H1 (cell line): ENCODE measurements at regions not wholly inside any gene's neighbourhood (a gene's known extent, or its start where the extent isn't known, plus 50 kb on each side); places are given as distances from the start of the nearest gene placed in this dataset.

Experiments
- CTCF ChIA-PET: fragments of 300-600 bp; sonication (Branson Sonifier 250); formaldehyde crosslinking; loops from one replicate; lab custom pipeline; 2021; ENCODE audit not compliant: partially characterized antibody; lab: Charles Lee
- POLR2A ChIA-PET: fragments of 300-600 bp; sonication (Branson Sonifier 250); formaldehyde crosslinking; loops from one replicate; lab custom pipeline; 2021; ENCODE audit warnings: inconsistent platforms; ENCODE audit not compliant: partially characterized antibody; lab: Charles Lee
- DNase-seq, 2 experiments: peaks; one replicate each; pipeline versions ENCODE4 v3.0.0 to v3.0.0-alpha.2; 2010 to 2022; ENCODE audit warnings: low spot score in 2 of 2, low read depth in 1 of 2, mixed read lengths in 1 of 2
- FAIRE-seq: peaks from 2 replicates; lab custom pipeline; 2011; peaks lifted over from hg19 to GRCh38; lab: Jason Lieb, UNC
- H2AFZ ChIP-seq: 2 replicates; pipeline ENCODE4 v1.8.1; 2012; ENCODE audit warnings: low read length, inconsistent platforms
- H2AK5ac ChIP-seq: 2 replicates; pipeline ENCODE4 v1.6.1; 2013; ENCODE audit warnings: low read depth, low read length
- H2BK120ac ChIP-seq: replicated peaks from 2 replicates; pipeline ENCODE3; 2013; ENCODE audit warnings: low read depth, low read length, inconsistent platforms
- H2BK12ac ChIP-seq: 2 replicates; pipeline ENCODE4 v1.6.1; 2013; ENCODE audit warnings: low read depth, low read length
- H2BK15ac ChIP-seq: 2 replicates; pipeline ENCODE4 v1.6.1; 2013; ENCODE audit warnings: low read length
- H2BK20ac ChIP-seq: 2 replicates; pipeline ENCODE4 v1.6.1; 2013; ENCODE audit warnings: low read length
- H2BK5ac ChIP-seq: 2 replicates; pipeline ENCODE4 v1.6.1; 2013; ENCODE audit warnings: low read depth, low read length
- H3K14ac ChIP-seq: 2 replicates; pipeline ENCODE4 v1.6.1; 2013; ENCODE audit warnings: inconsistent platforms; ENCODE audit not compliant: insufficient read length
- H3K18ac ChIP-seq: 2 replicates; pipeline ENCODE4 v1.6.1; 2013; ENCODE audit warnings: low read length; ENCODE audit errors: extremely low read depth
- H3K23ac ChIP-seq: 2 replicates; pipeline ENCODE4 v1.6.1; 2013; ENCODE audit warnings: inconsistent platforms; ENCODE audit not compliant: insufficient read length
- H3K23me2 ChIP-seq: 2 replicates; pipeline ENCODE4 v1.6.1; 2013; ENCODE audit warnings: low read depth, low read length
- H3K27ac ChIP-seq: 2 replicates; pipeline ENCODE4 v1.6.1; 2011; ENCODE audit warnings: low read depth, low read length, inconsistent platforms
- H3K27me3 ChIP-seq, 4 experiments: replicated peaks in 1 of 4; 1 replicate in 1 of 4; 2 replicates in 3 of 4; pipeline versions ENCODE4 v1.6.1 to v1.8.1; 2011 to 2013; ENCODE audit warnings: low read length in 3 of 4, mild to moderate bottlenecking in 3 of 4, inconsistent platforms in 2 of 4, mixed read lengths in 2 of 4, moderate library complexity in 1 of 4; ENCODE audit not compliant: control insufficient read depth in 3 of 4, insufficient read depth in 3 of 4; ENCODE audit errors: extremely low read depth in 1 of 4
- H3K36me3 ChIP-seq, 4 experiments: 2 replicates each; pipeline versions ENCODE4 v1.6.1 to v1.8.1; 2011 to 2013; ENCODE audit warnings: mild to moderate bottlenecking in 4 of 4, low read length in 3 of 4, moderate library complexity in 2 of 4, control low read depth in 1 of 4, inconsistent platforms in 1 of 4; ENCODE audit not compliant: insufficient read depth in 4 of 4, control insufficient read depth in 2 of 4
- H3K4ac ChIP-seq: replicated peaks from 2 replicates; pipeline ENCODE3; 2013; ENCODE audit warnings: low read length, low read depth, mixed read lengths, inconsistent platforms; ENCODE audit not compliant: insufficient read length
- H3K4me1 ChIP-seq, 4 experiments: replicated peaks in 1 of 4; 1 replicate in 1 of 4; 2 replicates in 3 of 4; pipeline versions ENCODE4 v1.6.1 to v1.8.1; 2011 to 2013; ENCODE audit warnings: low read length in 3 of 4, inconsistent platforms in 2 of 4, mixed read lengths in 1 of 4; ENCODE audit not compliant: insufficient read depth in 4 of 4, control insufficient read depth in 3 of 4
- H3K4me2 ChIP-seq, 2 experiments: 2 replicates each; pipeline versions ENCODE4 v1.6.1 to v1.8.1; 2011 to 2013; ENCODE audit warnings: low read depth in 2 of 2, low read length in 2 of 2, control low read depth in 1 of 2, inconsistent platforms in 1 of 2, mild to moderate bottlenecking in 1 of 2; ENCODE audit not compliant: insufficient read depth in 1 of 2
- H3K4me3 ChIP-seq, 4 experiments: fragments of 200-600, 300-600 bp in 1 of 4; sonication (generic), shearing (Covaris generic), sonication (Bioruptor Twin) in 1 of 4; 2 replicates each; pipeline versions ENCODE4 v1.5.1 to v1.8.1; 2011 to 2016; ENCODE audit warnings: low read length in 4 of 4, low read depth in 3 of 4, control low read depth in 2 of 4, inconsistent platforms in 2 of 4, mild to moderate bottlenecking in 2 of 4, mixed read lengths in 1 of 4, moderate library complexity in 1 of 4; ENCODE audit not compliant: insufficient read depth in 2 of 4; ENCODE audit errors: extremely low read depth in 1 of 4
- H3K56ac ChIP-seq: replicated peaks from 2 replicates; pipeline ENCODE3; 2013; ENCODE audit warnings: low read depth, mild to moderate bottlenecking, mixed read lengths, low read length, inconsistent platforms; ENCODE audit not compliant: insufficient read length
- H3K79me1 ChIP-seq: 2 replicates; pipeline ENCODE4 v1.6.1; 2013; ENCODE audit warnings: low read depth, low read length, control low read depth
- H3K79me2 ChIP-seq, 2 experiments: 2 replicates each; pipeline versions ENCODE4 v1.6.1 to v1.8.1; 2012 to 2013; ENCODE audit warnings: low read length in 2 of 2, mild to moderate bottlenecking in 2 of 2, inconsistent platforms in 1 of 2; ENCODE audit not compliant: insufficient read depth in 2 of 2, control insufficient read depth in 1 of 2
- H3K9ac ChIP-seq, 4 experiments: replicated peaks in 1 of 4; 1 replicate in 1 of 4; 2 replicates in 3 of 4; pipeline versions ENCODE4 v1.6.1 to v1.8.1; 2011 to 2013; ENCODE audit warnings: low read depth in 3 of 4, low read length in 3 of 4, control low read depth in 2 of 4, mild to moderate bottlenecking in 2 of 4, moderate library complexity in 2 of 4, inconsistent platforms in 1 of 4; ENCODE audit errors: extremely low read depth in 1 of 4
- H3K9me3 ChIP-seq, 2 experiments: 2 replicates each; pipeline versions ENCODE4 v1.6.1 to v1.8.1; 2012 to 2013; ENCODE audit warnings: mild to moderate bottlenecking in 2 of 2, moderate library complexity in 2 of 2, control low read depth in 1 of 2, inconsistent platforms in 1 of 2, low read depth in 1 of 2, low read length in 1 of 2, mixed read lengths in 1 of 2; ENCODE audit not compliant: insufficient read depth in 2 of 2
- H4K20me1 ChIP-seq, 2 experiments: replicated peaks in 1 of 2; 2 replicates each; pipeline versions ENCODE3 to v1.8.1; 2011 to 2013; ENCODE audit warnings: inconsistent platforms in 2 of 2, low read length in 2 of 2, mild to moderate bottlenecking in 1 of 2; ENCODE audit not compliant: insufficient read depth in 2 of 2, control insufficient read depth in 1 of 2
- H4K5ac ChIP-seq: 2 replicates; pipeline ENCODE4 v1.6.1; 2013; ENCODE audit warnings: low read length, low read depth, mixed read lengths, inconsistent platforms; ENCODE audit not compliant: insufficient read length
- H4K8ac ChIP-seq: 2 replicates; pipeline ENCODE4 v1.8.0; 2013; ENCODE audit warnings: mild to moderate bottlenecking, moderate library complexity, low read length, inconsistent platforms; ENCODE audit not compliant: insufficient read depth; ENCODE audit errors: extremely low read depth
- H4K91ac ChIP-seq: replicated peaks from 2 replicates; pipeline ENCODE3; 2013; ENCODE audit warnings: low read length, mixed read lengths, inconsistent platforms; ENCODE audit not compliant: insufficient read length
- BCL11A ChIP-seq, 2 experiments: IDR thresholded peaks; one replicate each; pipeline ENCODE4 v1.6.1; 2011; ENCODE audit warnings: low read depth in 2 of 2, low read length in 2 of 2, mild to moderate bottlenecking in 2 of 2
- BRCA1 ChIP-seq: IDR thresholded peaks from 2 replicates; pipeline ENCODE4 v1.6.1; 2012; ENCODE audit warnings: low read depth, low read length, improper control_type of control experiment
- JUND ChIP-seq: IDR thresholded peaks from 2 replicates; pipeline ENCODE4 v1.6.1; 2011; ENCODE audit warnings: mild to moderate bottlenecking, improper control_type of control experiment, low read length
- RNF2 ChIP-seq: fragments of 200-900, 300-1000 bp; sonication (generic); IDR thresholded peaks from 2 replicates; pipeline ENCODE4 v1.7.1; 2016; ENCODE audit warnings: borderline replicate concordance, low read depth, mild to moderate bottlenecking, antibody characterized with exemption, low read length; ENCODE audit not compliant: poor library complexity, severe bottlenecking; ENCODE audit errors: missing control alignments
- TEAD4 ChIP-seq: IDR thresholded peaks from 2 replicates; pipeline ENCODE4 v1.6.1; 2012; ENCODE audit warnings: low read depth, low read length, inconsistent platforms, mixed read lengths
- ZNF274 ChIP-seq: IDR thresholded peaks from 2 replicates; pipeline ENCODE4 v1.7.0; 2012; ENCODE audit warnings: low read length, borderline replicate concordance; ENCODE audit errors: extremely low read depth
- WGBS, 2 experiments: shearing (Covaris generic) in 1 of 2; methylation state at CpG; one replicate each; pipeline versions ENCODE4 v1.1.6 to v1.1.7; 2013 to 2015; ENCODE audit warnings: low lambda C conversion rate in 2 of 2, mixed read lengths in 2 of 2, inconsistent platforms in 1 of 2, low coverage in 1 of 2, missing lambda C conversion rate in 1 of 2; ENCODE audit not compliant: insufficient replicate concordance in 2 of 2, insufficient coverage in 1 of 2, insufficient read length in 1 of 2; ENCODE audit errors: extremely low coverage in 1 of 2, missing lambda C conversion rate in 1 of 2; 5-methylcytosine and 5-hydroxymethylcytosine counted together
- TF ChIP-seq, protein P1 (sequence below): IDR thresholded peaks from 2 replicates; pipeline ENCODE4 v1.6.1; 2012; ENCODE audit warnings: inconsistent platforms

DNA sequence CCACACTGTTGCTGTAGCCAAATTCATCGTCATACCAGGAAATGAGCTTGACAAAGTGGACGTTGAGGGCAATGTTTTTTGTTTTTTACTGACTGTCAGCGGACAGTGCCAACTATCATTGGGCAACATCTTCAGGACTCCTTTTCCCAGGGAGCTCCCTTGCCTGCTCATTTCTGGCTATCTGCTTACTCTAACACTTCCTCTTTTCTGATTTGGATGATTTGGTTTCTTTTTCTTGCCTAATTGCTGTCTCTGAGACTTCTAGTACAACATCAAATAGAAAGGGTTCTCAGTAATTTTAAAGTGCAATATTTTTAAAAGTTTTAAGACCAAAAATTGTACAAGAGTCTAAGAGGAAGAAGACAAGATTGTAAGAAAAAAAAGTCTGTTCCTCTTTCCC is 92.0 kb upstream of the KLHL4 start:
- 86% methylated on average over 1 of the region's 3 CpGs; no CpG with 5 or more reads in 1 of the 2 experiments for WGBS, 2 experiments
- no peak overlapping the region for H4K5ac ChIP-seq
- no peaks in the 10 kb centered on the region for H3K4me1 ChIP-seq
- no peak overlapping the region for H2AFZ ChIP-seq
- H3K23ac ChIP-seq: no peak overlapping the region
- TF ChIP-seq, protein P1, sequence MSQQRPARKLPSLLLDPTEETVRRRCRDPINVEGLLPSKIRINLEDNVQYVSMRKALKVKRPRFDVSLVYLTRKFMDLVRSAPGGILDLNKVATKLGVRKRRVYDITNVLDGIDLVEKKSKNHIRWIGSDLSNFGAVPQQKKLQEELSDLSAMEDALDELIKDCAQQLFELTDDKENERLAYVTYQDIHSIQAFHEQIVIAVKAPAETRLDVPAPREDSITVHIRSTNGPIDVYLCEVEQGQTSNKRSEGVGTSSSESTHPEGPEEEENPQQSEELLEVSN: no peak
- TF ChIP-seq ZNF274 (no peak), BRCA1 (no peak), RNF2 (no peak), TEAD4 (no peak), JUND (no peak), BCL11A (IDR thresholded peaks at IDR 0.05; ENCODE audit: low read depth in 2 of 2, low read length in 2 of 2) (no peak)
- TF ChIP-seq, all 59 proteins: peak for 0
- Histone ChIP-seq H3K79me1 (no peaks in the 10 kb centered on the region), H3K36me3 (no peaks in the 10 kb centered on the region), H3K27ac (no peak overlapping the region), H3K23me2 (no peaks in the 10 kb centered on the region), H2BK5ac (no peak overlapping the region), H3K9me3 (no peaks in the 10 kb centered on the region), H4K20me1 (no peaks in the 10 kb centered on the region), H3K14ac (no peak overlapping the region), H2BK12ac (no peak overlapping the region), H4K91ac (no peak overlapping the region), H3K4me2 (no peak overlapping the region), H3K18ac (no peak overlapping the region), H2BK120ac (no peak overlapping the region), H2BK15ac (no peak overlapping the region), H3K27me3 (no peaks in the 10 kb centered on the region), H2AK5ac (no peak overlapping the region), H4K8ac (no peak overlapping the region), H2BK20ac (no peak overlapping the region), H3K4ac (no peak overlapping the region), H3K9ac (no peak overlapping the region), H3K4me3 (no peak overlapping the region), H3K79me2 (no peaks in the 10 kb centered on the region), H3K56ac (no peak overlapping the region)
- ChIA-PET POLR2A (no interaction called here), CTCF (no interaction called here)
- no peak for DNase-seq
- no peak for FAIRE-seq
